ENCODE measurements at regions not wholly inside any gene's neighbourhood (a gene's known extent, or its start where the extent isn't known, plus 50 kb on each side); places are given as distances from the start of the nearest gene placed in this dataset.

DNA sequence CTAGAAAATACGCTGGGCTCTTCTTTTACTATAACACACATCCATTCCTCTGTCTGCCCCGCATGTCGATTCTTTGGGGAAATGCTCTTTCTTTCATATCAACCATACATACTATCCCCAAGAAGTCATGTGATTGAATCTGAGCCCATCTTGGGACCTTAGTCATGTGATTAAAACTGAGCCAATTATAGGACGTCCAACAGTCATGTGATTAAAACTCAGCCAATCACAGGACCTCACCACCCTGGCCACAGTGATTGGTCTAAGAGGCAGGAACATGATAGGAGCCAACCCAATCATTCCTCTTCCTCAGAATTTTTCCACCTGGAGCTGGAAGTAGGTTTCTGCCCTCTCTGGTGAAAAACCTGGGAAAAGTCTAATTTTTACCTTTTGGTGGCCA is 78.8 kb downstream of the TMEM114 start:
- H3K23ac ChIP-seq (ENCODE audit: insufficient read length), result no peak overlapping the region
- H4K91ac ChIP-seq (replicated peaks; ENCODE audit: insufficient read length, low read length), result no peak overlapping the region
- H3K18ac ChIP-seq (ENCODE audit: extremely low read depth, low read length), result no peak overlapping the region
- no peak overlapping the region for H2BK15ac ChIP-seq (ENCODE audit: low read length)
- no peak for FAIRE-seq
- POLR2A ChIA-PET (ENCODE audit: partially characterized antibody), result interaction anchor here (0.6 kb wide), 1 partner anchor 109 kb away, joined by 3 read pairs; no protein-coding TSS in a partner anchor
- H2AK5ac ChIP-seq (ENCODE audit: low read depth, low read length), result no peak overlapping the region
- no peak overlapping the region for H3K27ac ChIP-seq (ENCODE audit: low read depth, low read length)
- no peak overlapping the region for H3K4me3 ChIP-seq (ENCODE audit: extremely low read depth in 1 of 4, insufficient read depth in 2 of 4, low read depth in 3 of 4, low read length in 4 of 4)
- H4K20me1 ChIP-seq (replicated peaks in 1 of 2; ENCODE audit: control insufficient read depth in 1 of 2, insufficient read depth in 2 of 2, low read length in 2 of 2), result no peaks in the 10 kb centered on the region
- TF ChIP-seq USF2 (IDR thresholded peaks at IDR 0.05; ENCODE audit: low read length) (peak; percentile 57), MAFK (IDR thresholded peaks at IDR 0.05; ENCODE audit: low read depth, low read length) (no peak), TAF7 (optimal IDR thresholded peaks at IDR 0.05; ENCODE audit: borderline replicate concordance, low read depth, low read length) (no peak), CEBPB (IDR thresholded peaks at IDR 0.05; ENCODE audit: low read depth, low read length) (no peak), GTF2F1 (IDR thresholded peaks at IDR 0.05; ENCODE audit: borderline replicate concordance, low read depth, low read length) (no peak)
- H3K4me1 ChIP-seq (replicated peaks in 1 of 4; ENCODE audit: control insufficient read depth in 3 of 4, insufficient read depth in 4 of 4, low read length in 3 of 4), result no peaks in the 10 kb centered on the region
- H3K9ac ChIP-seq (replicated peaks in 1 of 4; ENCODE audit: extremely low read depth in 1 of 4, low read depth in 3 of 4, low read length in 3 of 4), result no peak overlapping the region
- no peak overlapping the region for H4K5ac ChIP-seq (ENCODE audit: insufficient read length, low read depth, low read length)
- CTCF ChIA-PET (ENCODE audit: partially characterized antibody), result no interaction called here
- H3K23me2 ChIP-seq (ENCODE audit: low read depth, low read length), result no peaks in the 10 kb centered on the region
- DNase-seq (ENCODE audit: low read depth in 1 of 2, low spot score in 2 of 2), result no peak
- H4K8ac ChIP-seq (ENCODE audit: extremely low read depth, insufficient read depth, low read length), result no peak overlapping the region
- H3K9me3 ChIP-seq (ENCODE audit: insufficient read depth in 2 of 2, low read depth in 1 of 2, low read length in 1 of 2), result no peaks in the 10 kb centered on the region
- no peak overlapping the region for H2BK5ac ChIP-seq (ENCODE audit: low read depth, low read length)
- no peaks in the 10 kb centered on the region for H3K79me1 ChIP-seq (ENCODE audit: low read depth, low read length)
- H3K4me2 ChIP-seq (ENCODE audit: insufficient read depth in 1 of 2, low read depth in 2 of 2, low read length in 2 of 2), result no peak overlapping the region
- peaks cover 0 to 14% (median 4%) of the 10 kb centered on the region in 4 experiments; a peak in 6 of 7 replicates for H3K27me3 ChIP-seq (replicated peaks in 1 of 4; ENCODE audit: control insufficient read depth in 3 of 4, extremely low read depth in 1 of 4, insufficient read depth in 3 of 4, low read length in 3 of 4)
- H2BK120ac ChIP-seq (replicated peaks; ENCODE audit: low read depth, low read length), result no peak overlapping the region
- H2BK12ac ChIP-seq (ENCODE audit: low read depth, low read length), result no peak overlapping the region
- no peak overlapping the region for H3K56ac ChIP-seq (replicated peaks; ENCODE audit: insufficient read length, low read depth, low read length)
- H2BK20ac ChIP-seq (ENCODE audit: low read length), result no peak overlapping the region
- no peak overlapping the region for H2AFZ ChIP-seq (ENCODE audit: low read length)
- H3K36me3 ChIP-seq (ENCODE audit: control insufficient read depth in 2 of 4, insufficient read depth in 4 of 4, low read length in 3 of 4), result no peaks in the 10 kb centered on the region
- H3K79me2 ChIP-seq (ENCODE audit: control insufficient read depth in 1 of 2, insufficient read depth in 2 of 2, low read length in 2 of 2), result no peaks in the 10 kb centered on the region
- H3K14ac ChIP-seq (ENCODE audit: insufficient read length), result no peak overlapping the region
- no peak overlapping the region for H3K4ac ChIP-seq (replicated peaks; ENCODE audit: insufficient read length, low read depth, low read length)
- 89% methylated on average over 4 of the region's 4 CpGs; no CpG with 5 or more reads in 1 of the 2 experiments for WGBS, 2 experiments (ENCODE audit: extremely low coverage in 1 of 2, insufficient coverage in 1 of 2, insufficient read length in 1 of 2, insufficient replicate concordance in 2 of 2, low coverage in 1 of 2, low lambda C conversion rate in 2 of 2, missing lambda C conversion rate in 1 of 2)
